Subcutaneous abdominal adipose tissue (tissue), 5 donors: ENCODE measurements at regions not wholly inside any gene's neighbourhood (a gene's known extent, or its start where the extent isn't known, plus 50 kb on each side); places are given as distances from the start of the nearest gene placed in this dataset.

Experiments
- H3K27ac ChIP-seq: one replicate; pipeline ENCODE4 v1.7.0; 2013; ENCODE audit warnings: low read depth, mild to moderate bottlenecking, inconsistent platforms, low read length, moderate library complexity
- H3K27me3 ChIP-seq, 5 donors: one replicate each; pipeline ENCODE4 v1.7.0; 2013; ENCODE audit warnings: low read length in 5 of 5, inconsistent platforms in 1 of 5; ENCODE audit not compliant: control insufficient read depth in 5 of 5, insufficient read depth in 4 of 5
- H3K36me3 ChIP-seq, 5 donors: one replicate each; pipeline ENCODE4 v1.7.0; 2013; ENCODE audit warnings: low read length in 5 of 5; ENCODE audit not compliant: control insufficient read depth in 5 of 5, insufficient read depth in 5 of 5
- H3K4me1 ChIP-seq, 5 donors: one replicate each; pipeline ENCODE4 v1.7.0; 2013; ENCODE audit warnings: low read length in 5 of 5, mild to moderate bottlenecking in 3 of 5, moderate library complexity in 1 of 5; ENCODE audit not compliant: control insufficient read depth in 5 of 5, insufficient read depth in 5 of 5
- H3K4me3 ChIP-seq, 5 donors: one replicate each; pipeline ENCODE4 v1.7.0; 2013; ENCODE audit warnings: low read length in 5 of 5, low read depth in 1 of 5
- H3K9ac ChIP-seq, 5 donors: one replicate each; pipeline ENCODE4 v1.7.0; 2013; ENCODE audit warnings: low read length in 5 of 5, mild to moderate bottlenecking in 4 of 5, moderate library complexity in 3 of 5
- H3K9me3 ChIP-seq, 5 donors: one replicate each; pipeline ENCODE4 v1.7.0; 2013; ENCODE audit warnings: low read length in 5 of 5; ENCODE audit not compliant: control insufficient read depth in 5 of 5
- donor health status: healthy.
- donor health status: healthy.
- donor health status: healthy.
- donor health status: healthy.
- donor health status: healthy.

- Histone ChIP-seq H3K9me3 (no peaks in the 10 kb centered on the region), H3K27me3 (peaks cover 0 to 5% (median 0%) of the 10 kb centered on the region in 5 donors), H3K9ac (no peak overlapping the region), H3K27ac (no peak overlapping the region), H3K4me3 (no peak overlapping the region), H3K36me3 (no peaks in the 10 kb centered on the region), H3K4me1 (no peaks in the 10 kb centered on the region)
Observed at GRCh38 chr18:2114765-2115164, 456.5 kb downstream of the METTL4 start.

- no peaks in the 10 kb centered on the region for H3K9me3 ChIP-seq
- H3K4me3 ChIP-seq = no peak overlapping the region
- H3K4me1 ChIP-seq = no peaks in the 10 kb centered on the region
- H3K36me3 ChIP-seq = no peaks in the 10 kb centered on the region
- no peak overlapping the region for H3K9ac ChIP-seq
- no peaks in the 10 kb centered on the region for H3K27me3 ChIP-seq
- no peak overlapping the region for H3K27ac ChIP-seq
Observed at GRCh38 chr18:2121224-2121623, 450.1 kb downstream of the METTL4 start.

DNA sequence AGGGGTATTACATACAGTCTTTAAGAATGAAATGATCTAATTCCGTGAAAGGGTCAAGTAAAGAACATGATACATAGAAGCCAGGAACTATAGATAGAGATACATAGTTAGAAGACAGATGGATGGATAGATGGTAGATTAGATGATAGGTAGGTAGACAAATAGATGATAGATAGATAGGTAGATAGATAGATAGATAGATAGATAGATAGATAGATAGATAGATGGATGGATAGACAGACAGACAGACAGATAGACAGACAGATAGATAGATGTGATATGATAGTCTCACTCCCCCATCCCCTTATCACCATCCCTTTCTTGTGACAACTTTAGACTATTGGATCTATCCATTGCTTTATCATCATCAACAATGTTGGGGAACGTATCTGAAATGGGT is 448.2 kb downstream of the METTL4 start:
- Histone ChIP-seq H3K4me1 (no peaks in the 10 kb centered on the region), H3K4me3 (no peak overlapping the region), H3K36me3 (no peaks in the 10 kb centered on the region), H3K9me3 (no peaks in the 10 kb centered on the region), H3K27me3 (no peaks in the 10 kb centered on the region), H3K27ac (no peak overlapping the region), H3K9ac (no peak overlapping the region)

DNA sequence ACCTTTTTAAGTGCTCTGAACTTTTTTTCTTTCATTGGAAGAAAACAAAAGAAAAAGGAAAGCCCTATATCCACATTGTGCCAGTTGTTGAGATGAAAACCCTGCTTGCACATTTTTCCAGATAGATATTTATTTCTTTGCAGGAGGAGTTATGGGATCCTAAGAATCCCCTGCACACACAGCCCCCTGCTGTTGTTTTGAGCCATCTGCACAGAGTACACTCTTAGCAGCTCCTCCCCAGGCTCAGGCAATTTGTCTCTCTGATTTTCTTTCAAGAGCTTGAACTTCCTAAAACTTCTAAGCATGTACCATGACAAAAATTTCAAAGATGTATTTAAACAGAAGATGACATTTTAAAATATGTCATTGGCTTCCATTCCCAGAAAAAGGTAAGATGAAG is 436.9 kb downstream of the METTL4 start:
- Histone ChIP-seq H3K27me3 (no peaks in the 10 kb centered on the region), H3K27ac (no peak overlapping the region), H3K4me1 (no peaks in the 10 kb centered on the region), H3K9me3 (no peaks in the 10 kb centered on the region), H3K4me3 (no peak overlapping the region), H3K36me3 (no peaks in the 10 kb centered on the region), H3K9ac (no peak overlapping the region)

- Histone ChIP-seq H3K36me3 (no peaks in the 10 kb centered on the region), H3K9ac (no peak overlapping the region), H3K4me1 (no peaks in the 10 kb centered on the region), H3K4me3 (no peak overlapping the region), H3K27me3 (no peaks in the 10 kb centered on the region), H3K9me3 (no peaks in the 10 kb centered on the region), H3K27ac (no peak overlapping the region)
Observed at GRCh38 chr18:2135309-2135708, 436.0 kb downstream of the METTL4 start.

- no peak overlapping the region for H3K9ac ChIP-seq
- H3K36me3 ChIP-seq = no peaks in the 10 kb centered on the region
- no peaks in the 10 kb centered on the region for H3K27me3 ChIP-seq
- H3K27ac ChIP-seq = no peak overlapping the region
- peaks cover 0 to 7% (median 0%) of the 10 kb centered on the region in 5 donors for H3K4me1 ChIP-seq
- H3K4me3 ChIP-seq = no peak overlapping the region
- H3K9me3 ChIP-seq = no peaks in the 10 kb centered on the region
Observed at GRCh38 chr18:2138552-2138951, 432.8 kb downstream of the METTL4 start.

DNA sequence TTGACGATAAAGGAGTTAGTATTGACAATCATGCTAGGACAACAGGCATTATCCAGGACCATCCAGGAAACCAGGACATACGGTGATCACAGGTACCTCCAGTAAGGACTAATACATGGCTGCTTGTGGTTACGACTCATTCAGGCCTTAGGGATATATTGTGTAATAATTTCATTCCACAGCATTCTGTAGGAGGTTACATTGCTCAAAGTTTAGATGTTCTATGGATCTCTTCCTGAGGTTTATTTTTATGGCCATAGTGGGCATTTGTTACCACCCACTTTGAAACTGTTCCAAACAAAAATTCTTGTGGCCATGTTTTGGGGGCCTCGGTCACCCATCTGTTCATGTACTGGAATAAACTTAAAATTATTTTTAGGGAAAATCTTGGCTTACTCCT is 431.6 kb downstream of the METTL4 start:
- H3K27me3 ChIP-seq = no peaks in the 10 kb centered on the region
- no peak overlapping the region for H3K9ac ChIP-seq
- peaks cover 0 to 5% (median 0%) of the 10 kb centered on the region in 5 donors for H3K9me3 ChIP-seq
- no peak overlapping the region for H3K27ac ChIP-seq
- H3K36me3 ChIP-seq = no peaks in the 10 kb centered on the region
- peaks cover 0 to 7% (median 0%) of the 10 kb centered on the region in 5 donors for H3K4me1 ChIP-seq
- no peak overlapping the region for H3K4me3 ChIP-seq

DNA sequence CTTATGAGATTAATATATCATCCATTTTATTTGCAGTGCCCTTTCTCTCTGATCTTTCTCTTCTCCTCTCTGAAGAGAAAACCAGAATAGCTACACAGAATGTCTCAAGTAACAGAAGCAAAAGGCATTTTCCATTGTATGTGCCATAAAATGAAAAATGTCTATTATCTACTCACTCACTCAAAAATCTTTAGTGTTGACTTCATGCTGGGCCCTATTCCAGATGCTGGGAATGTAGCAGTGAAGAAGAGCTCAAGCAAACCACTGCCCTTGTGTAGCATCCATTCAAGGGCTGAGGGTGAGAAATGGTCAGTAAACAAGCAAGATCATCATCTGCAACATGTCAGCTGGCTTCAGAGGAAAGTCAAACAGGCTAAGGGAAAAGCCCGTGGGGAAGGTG is 427.7 kb downstream of the METTL4 start:
- Histone ChIP-seq H3K27ac (no peak overlapping the region), H3K9me3 (peaks cover 0 to 5% (median 0%) of the 10 kb centered on the region in 5 donors), H3K4me3 (no peak overlapping the region), H3K36me3 (no peaks in the 10 kb centered on the region), H3K4me1 (peaks cover 0 to 20% (median 8%) of the 10 kb centered on the region in 5 donors), H3K9ac (no peak overlapping the region), H3K27me3 (no peaks in the 10 kb centered on the region)

DNA sequence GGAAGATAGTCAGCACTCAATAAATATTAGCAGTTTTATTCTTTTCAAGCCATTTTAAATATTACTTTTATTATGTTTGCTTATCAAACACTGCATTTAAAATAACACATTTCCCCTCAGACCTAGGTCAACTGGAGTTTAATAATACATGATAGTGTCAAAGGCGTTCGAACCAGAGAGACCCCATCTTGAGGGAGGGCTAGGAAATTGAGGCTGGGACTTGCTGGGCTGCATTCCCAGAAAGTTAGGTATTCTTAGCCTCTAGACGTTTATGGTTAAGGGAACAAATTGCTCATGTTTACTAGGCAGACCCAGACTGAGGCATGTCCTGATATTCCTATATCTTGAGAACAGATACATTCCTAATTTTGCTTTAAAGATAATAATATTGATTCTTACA is 426.5 kb downstream of the METTL4 start:
- peaks cover 0 to 5% (median 0%) of the 10 kb centered on the region in 5 donors for H3K9me3 ChIP-seq
- H3K36me3 ChIP-seq = no peaks in the 10 kb centered on the region
- H3K4me1 ChIP-seq = peaks cover 0 to 28% (median 14%) of the 10 kb centered on the region in 5 donors
- H3K4me3 ChIP-seq = no peak overlapping the region
- no peak overlapping the region for H3K9ac ChIP-seq
- no peaks in the 10 kb centered on the region for H3K27me3 ChIP-seq
- no peak overlapping the region for H3K27ac ChIP-seq

DNA sequence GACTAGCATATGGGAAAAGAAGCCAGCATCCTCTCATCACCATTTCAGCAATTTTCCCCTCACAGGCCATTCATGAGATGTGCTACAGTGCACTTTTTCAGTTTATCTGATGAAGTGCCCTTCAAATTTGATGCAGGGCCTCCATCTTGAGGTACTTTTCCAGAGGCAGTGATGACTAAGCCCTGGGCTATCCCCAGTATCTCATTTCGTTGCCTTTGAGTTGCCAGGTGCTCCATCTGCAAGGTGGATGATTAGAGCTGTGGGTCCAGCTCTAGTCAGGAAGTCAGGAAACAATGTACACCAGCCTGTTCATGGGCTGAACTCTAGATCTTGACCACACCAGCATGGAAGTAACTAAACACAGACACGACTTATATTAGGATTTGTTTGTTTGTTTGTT is 425.2 kb downstream of the METTL4 start:
- Histone ChIP-seq H3K27me3 (no peaks in the 10 kb centered on the region), H3K9me3 (peaks cover 0 to 5% (median 0%) of the 10 kb centered on the region in 5 donors), H3K36me3 (no peaks in the 10 kb centered on the region), H3K27ac (no peak overlapping the region), H3K4me1 (peaks cover 0 to 28% (median 14%) of the 10 kb centered on the region in 5 donors), H3K4me3 (no peak overlapping the region), H3K9ac (no peak overlapping the region)

DNA sequence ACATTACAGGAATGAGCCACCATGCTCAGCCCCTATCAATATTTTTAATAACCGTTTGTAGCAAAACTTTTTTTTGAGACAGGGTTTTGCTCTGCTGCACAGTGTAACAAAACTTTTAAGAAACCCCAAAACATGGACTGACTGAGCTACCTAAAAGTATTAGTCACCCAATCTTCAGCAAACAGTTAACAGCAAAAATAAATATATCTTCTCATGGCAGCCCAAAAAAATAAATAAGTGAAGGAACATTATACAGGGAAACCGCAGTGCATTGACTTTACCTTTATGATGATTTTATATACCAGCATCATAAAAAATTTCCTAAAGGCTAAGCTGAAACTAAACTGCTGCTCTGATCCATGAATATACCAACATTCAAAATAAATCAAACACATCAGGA is 424.6 kb downstream of the METTL4 start:
- Histone ChIP-seq H3K9ac (no peak overlapping the region), H3K4me3 (no peak overlapping the region), H3K27me3 (no peaks in the 10 kb centered on the region), H3K4me1 (peaks cover 0 to 28% (median 14%) of the 10 kb centered on the region in 5 donors), H3K9me3 (peaks cover 0 to 5% (median 0%) of the 10 kb centered on the region in 5 donors), H3K27ac (no peak overlapping the region), H3K36me3 (no peaks in the 10 kb centered on the region)
